ENCODE measurements at regions not wholly inside any gene's neighbourhood (a gene's known extent, or its start where the extent isn't known, plus 50 kb on each side); places are given as distances from the start of the nearest gene placed in this dataset.
"Not testable (repeated sequence)": the region's sequence is repeated elsewhere in the genome, so short reads cannot be mapped to it uniquely, and the experiment has no call there.

DNA sequence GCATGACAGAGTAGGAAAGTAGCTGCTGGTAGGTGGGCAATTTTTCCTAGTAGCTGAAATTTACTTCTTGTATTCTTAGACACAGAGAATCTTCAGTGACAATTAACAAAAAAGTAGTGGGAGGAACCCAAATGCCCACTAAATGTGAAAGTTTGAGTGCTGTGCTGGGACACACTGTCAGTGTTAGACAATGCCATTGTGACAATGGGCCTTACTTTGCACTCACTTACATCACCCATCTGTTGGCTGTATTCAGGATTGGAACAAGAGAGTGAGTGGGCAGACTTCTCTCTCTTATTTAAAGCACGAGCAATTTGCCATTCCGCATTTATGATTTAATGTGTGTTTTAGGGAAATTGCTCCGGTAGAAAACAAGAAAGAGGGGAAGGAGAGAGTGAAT is 662.5 kb downstream of the CBLN4 start:
- Histone ChIP-seq H3K27me3 (ENCODE audit: control insufficient read depth, insufficient read depth, low read length) (no peaks in the 10 kb centered on the region), H3K4me3 (ENCODE audit: low read depth, low read length) (no peak overlapping the region), H3K36me3 (ENCODE audit: control insufficient read depth, insufficient read depth, low read length) (no peaks in the 10 kb centered on the region)
- FAIRE-seq (no peak), DNase-seq (ENCODE audit: low read depth) (no peak)
- TF ChIP-seq, protein P1, sequence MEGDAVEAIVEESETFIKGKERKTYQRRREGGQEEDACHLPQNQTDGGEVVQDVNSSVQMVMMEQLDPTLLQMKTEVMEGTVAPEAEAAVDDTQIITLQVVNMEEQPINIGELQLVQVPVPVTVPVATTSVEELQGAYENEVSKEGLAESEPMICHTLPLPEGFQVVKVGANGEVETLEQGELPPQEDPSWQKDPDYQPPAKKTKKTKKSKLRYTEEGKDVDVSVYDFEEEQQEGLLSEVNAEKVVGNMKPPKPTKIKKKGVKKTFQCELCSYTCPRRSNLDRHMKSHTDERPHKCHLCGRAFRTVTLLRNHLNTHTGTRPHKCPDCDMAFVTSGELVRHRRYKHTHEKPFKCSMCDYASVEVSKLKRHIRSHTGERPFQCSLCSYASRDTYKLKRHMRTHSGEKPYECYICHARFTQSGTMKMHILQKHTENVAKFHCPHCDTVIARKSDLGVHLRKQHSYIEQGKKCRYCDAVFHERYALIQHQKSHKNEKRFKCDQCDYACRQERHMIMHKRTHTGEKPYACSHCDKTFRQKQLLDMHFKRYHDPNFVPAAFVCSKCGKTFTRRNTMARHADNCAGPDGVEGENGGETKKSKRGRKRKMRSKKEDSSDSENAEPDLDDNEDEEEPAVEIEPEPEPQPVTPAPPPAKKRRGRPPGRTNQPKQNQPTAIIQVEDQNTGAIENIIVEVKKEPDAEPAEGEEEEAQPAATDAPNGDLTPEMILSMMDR (IDR thresholded peaks at IDR 0.05; ENCODE audit: insufficient read depth, low read length, severe bottlenecking) = no peak

DNA sequence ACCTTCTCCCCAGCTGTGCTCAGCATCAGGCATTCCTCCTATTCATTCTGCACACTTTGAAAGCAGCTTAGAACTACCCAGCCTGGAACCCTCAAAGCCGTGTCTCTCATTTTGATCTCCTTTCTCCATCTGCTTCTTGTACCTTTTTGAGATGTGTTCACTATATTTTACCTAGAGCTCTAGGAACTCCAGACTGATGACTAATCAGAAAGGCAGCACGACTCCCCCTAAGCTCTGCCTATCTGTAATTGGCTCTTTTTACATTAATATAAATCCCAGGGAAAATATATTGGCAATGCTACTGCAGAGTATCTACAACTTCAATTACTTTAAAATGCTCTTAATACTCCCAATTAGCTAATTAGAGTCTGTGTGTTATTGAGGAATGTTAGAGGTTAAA is 671.5 kb downstream of the CBLN4 start:
- TF ChIP-seq, protein P1 (IDR thresholded peaks at IDR 0.05; ENCODE audit: insufficient read depth, low read length, severe bottlenecking) = no peak
- H3K4me3 ChIP-seq (ENCODE audit: low read depth, low read length) = no peak overlapping the region
- DNase-seq (ENCODE audit: low read depth) (no peak), FAIRE-seq (no peak)
- H3K27me3 ChIP-seq (ENCODE audit: control insufficient read depth, insufficient read depth, low read length) = no peaks in the 10 kb centered on the region
- H3K36me3 ChIP-seq (ENCODE audit: control insufficient read depth, insufficient read depth, low read length) = no peaks in the 10 kb centered on the region

DNA sequence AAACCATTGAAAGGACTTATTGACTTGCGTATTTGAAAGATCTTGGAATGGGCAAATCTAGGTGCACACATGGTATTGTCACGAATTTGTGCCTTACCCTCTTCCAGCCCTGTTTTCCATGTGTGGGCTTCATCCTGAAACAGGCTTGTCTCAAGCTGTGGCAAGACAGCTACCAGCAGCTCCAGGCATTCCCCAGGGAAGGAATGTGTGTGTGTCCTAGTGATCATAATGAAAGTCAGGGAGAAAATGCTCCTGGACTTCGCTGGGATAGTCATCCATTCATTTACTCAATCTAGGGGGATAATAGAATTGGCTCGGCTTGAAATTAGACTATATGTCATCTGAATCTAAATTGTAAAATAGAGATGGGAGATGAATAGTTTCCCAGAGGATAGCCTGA is 676.2 kb downstream of the CBLN4 start:
- no peak for DNase-seq (ENCODE audit: low read depth)
- FAIRE-seq = no peak
- Histone ChIP-seq H3K4me3 (ENCODE audit: low read depth, low read length) (no peak overlapping the region), H3K36me3 (ENCODE audit: control insufficient read depth, insufficient read depth, low read length) (no peaks in the 10 kb centered on the region), H3K27me3 (ENCODE audit: control insufficient read depth, insufficient read depth, low read length) (no peaks in the 10 kb centered on the region)
- TF ChIP-seq, protein P1 (IDR thresholded peaks at IDR 0.05; ENCODE audit: insufficient read depth, low read length, severe bottlenecking) = no peak

DNA sequence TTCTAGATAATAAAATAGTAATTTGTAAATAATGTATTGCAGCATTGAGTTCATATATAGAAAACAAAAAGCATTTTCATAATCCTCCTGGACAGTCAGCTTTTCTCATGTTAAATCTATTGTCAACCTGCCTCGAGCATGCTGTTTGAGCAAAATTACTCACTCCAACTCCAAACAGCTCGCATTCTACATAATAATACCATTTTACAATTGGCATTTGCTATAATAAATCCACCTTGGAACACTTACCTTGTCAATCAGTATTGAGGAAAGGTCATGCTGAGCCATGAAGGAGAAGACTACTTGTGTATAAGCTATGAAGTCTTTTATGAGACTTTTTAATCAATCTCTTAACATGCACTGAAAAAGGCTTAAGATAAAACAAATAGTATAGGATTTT is 682.6 kb downstream of the CBLN4 start:
- Histone ChIP-seq H3K27me3 (ENCODE audit: control insufficient read depth, insufficient read depth, low read length) (no peaks in the 10 kb centered on the region), H3K4me3 (ENCODE audit: low read depth, low read length) (no peak overlapping the region), H3K36me3 (ENCODE audit: control insufficient read depth, insufficient read depth, low read length) (no peaks in the 10 kb centered on the region)
- TF ChIP-seq, protein P1 (IDR thresholded peaks at IDR 0.05; ENCODE audit: insufficient read depth, low read length, severe bottlenecking) = no peak
- DNase-seq (ENCODE audit: low read depth) = no peak
- FAIRE-seq = no peak

DNA sequence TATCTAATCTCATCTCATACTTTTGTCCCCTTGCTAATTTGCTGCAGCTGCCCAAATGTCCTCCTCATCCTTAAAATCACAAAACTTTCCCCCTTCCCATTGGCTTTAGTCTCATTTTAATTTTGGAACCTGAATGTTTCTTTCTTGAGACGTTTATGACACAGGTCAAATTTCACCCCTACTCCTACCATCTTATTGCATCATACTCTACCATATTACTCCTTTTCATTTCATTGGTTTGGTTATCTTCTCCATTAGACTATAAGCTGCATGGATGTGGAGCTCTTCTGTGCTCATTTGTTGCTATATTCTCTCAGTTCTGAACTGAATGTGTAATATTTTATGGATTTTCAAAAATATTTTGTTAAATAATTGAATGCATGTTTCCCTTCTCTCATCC is 688.6 kb downstream of the CBLN4 start:
- TF ChIP-seq, protein P1 (IDR thresholded peaks at IDR 0.05; ENCODE audit: insufficient read depth, low read length, severe bottlenecking) = no peak
- Histone ChIP-seq H3K4me3 (ENCODE audit: low read depth, low read length) (no peak overlapping the region), H3K27me3 (ENCODE audit: control insufficient read depth, insufficient read depth, low read length) (no peaks in the 10 kb centered on the region), H3K36me3 (ENCODE audit: control insufficient read depth, insufficient read depth, low read length) (no peaks in the 10 kb centered on the region)
- DNase-seq (ENCODE audit: low read depth) (no peak), FAIRE-seq (peak; percentile 18)

DNA sequence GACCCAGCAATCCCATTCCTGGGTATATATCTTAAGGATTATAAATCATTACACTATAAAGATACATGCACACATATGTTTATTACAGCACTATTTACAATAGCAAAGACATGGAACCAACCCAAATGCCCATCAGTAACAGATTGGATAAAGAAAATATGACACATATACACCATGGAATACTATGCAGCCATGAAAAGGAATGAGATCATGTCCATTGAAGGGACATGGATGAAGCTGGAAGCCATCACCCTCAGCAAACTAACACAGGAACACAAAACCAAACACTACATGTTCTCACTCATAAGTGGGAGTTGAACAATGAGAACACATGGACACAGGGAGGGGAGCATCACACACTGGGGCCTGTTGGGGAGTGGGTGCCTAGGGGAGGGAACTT is 694.5 kb downstream of the CBLN4 start:
- not testable (repeated sequence) for DNase-seq (ENCODE audit: low read depth); H3K27me3 ChIP-seq (ENCODE audit: control insufficient read depth, insufficient read depth, low read length); H3K4me3 ChIP-seq (ENCODE audit: low read depth, low read length); FAIRE-seq; H3K36me3 ChIP-seq (ENCODE audit: control insufficient read depth, insufficient read depth, low read length)

Data from bronchial epithelial cell (primary cell).